Right atrium auricular region (tissue), 2 donors: ENCODE measurements at regions not wholly inside any gene's neighbourhood (a gene's known extent, or its start where the extent isn't known, plus 50 kb on each side); places are given as distances from the start of the nearest gene placed in this dataset.

ENCODE experiments used
- DNase-seq: peaks from one replicate; pipeline ENCODE4 v3.0.0-alpha.2; 2019; ENCODE audit warnings: low spot score
- H3K27ac ChIP-seq, 2 donors: fragments of 200-600 bp; sonication (generic); 1 replicate in 1 of 2; 2 replicates in 1 of 2; pipeline ENCODE4 v1.5.1; 2016 to 2019
- H3K27me3 ChIP-seq, 2 donors: fragments of 200-600 bp; sonication (generic); one replicate each; pipeline versions ENCODE4 v1.5.1 to v1.6.0; 2017 to 2019
- H3K36me3 ChIP-seq: fragments of 200-600 bp; sonication (generic); one replicate; pipeline ENCODE4 v1.5.1; 2016
- H3K4me1 ChIP-seq, 2 donors: fragments of 200-600 bp; sonication (generic); one replicate each; pipeline versions ENCODE4 v1.5.1 to v1.6.0; 2017 to 2019
- H3K4me3 ChIP-seq, 2 donors: fragments of 200-600 bp; sonication (generic); 1 replicate in 1 of 2; 2 replicates in 1 of 2; pipeline ENCODE4 v1.5.1; 2017 to 2019; ENCODE audit warnings: mild to moderate bottlenecking in 1 of 2, moderate library complexity in 1 of 2
- H3K9me3 ChIP-seq, 2 donors: fragments of 200-600 bp; sonication (generic); one replicate each; pipeline ENCODE4 v1.5.1; 2019
- CTCF ChIP-seq, 2 donors: fragments of 200-600 bp; sonication (generic); IDR thresholded peaks; one replicate each; pipeline ENCODE4 v1.5.1; 2019; ENCODE audit warnings: antibody characterized with exemption in 2 of 2

GRCh38 chr10:121368347-121369025 is 229.8 kb downstream of the FGFR2 start:
- Histone ChIP-seq H3K4me1 (no peaks in the 10 kb centered on the region), H3K27ac (no peak overlapping the region), H3K9me3 (no peaks in the 10 kb centered on the region), H3K27me3 (no peaks in the 10 kb centered on the region), H3K36me3 (no peaks in the 10 kb centered on the region), H3K4me3 (no peak overlapping the region)
- no peak for TF ChIP-seq CTCF (IDR thresholded peaks at IDR 0.05)
- no peak for DNase-seq

GRCh38 chr10:121369616-121370015 is 228.6 kb downstream of the FGFR2 start:
- Histone ChIP-seq H3K36me3 (no peaks in the 10 kb centered on the region), H3K4me3 (no peak overlapping the region), H3K27me3 (no peaks in the 10 kb centered on the region), H3K9me3 (no peaks in the 10 kb centered on the region), H3K4me1 (no peaks in the 10 kb centered on the region), H3K27ac (no peak overlapping the region)
- DNase-seq, result no peak
- no peak for TF ChIP-seq CTCF (IDR thresholded peaks at IDR 0.05)

- H3K27me3 ChIP-seq, result no peaks in the 10 kb centered on the region
- no peaks in the 10 kb centered on the region for H3K36me3 ChIP-seq
- TF ChIP-seq CTCF (IDR thresholded peaks at IDR 0.05), result no peak
- H3K4me3 ChIP-seq, result no peak overlapping the region
- H3K27ac ChIP-seq, result no peak overlapping the region
- H3K4me1 ChIP-seq, result no peaks in the 10 kb centered on the region
- H3K9me3 ChIP-seq, result no peaks in the 10 kb centered on the region
- no peak for DNase-seq
Measured at GRCh38 chr10:121371836-121372235, 226.4 kb downstream of the FGFR2 start.

- Histone ChIP-seq H3K4me1 (no peaks in the 10 kb centered on the region), H3K9me3 (no peaks in the 10 kb centered on the region), H3K4me3 (no peak overlapping the region), H3K36me3 (no peaks in the 10 kb centered on the region), H3K27me3 (no peaks in the 10 kb centered on the region), H3K27ac (no peak overlapping the region)
- TF ChIP-seq CTCF (IDR thresholded peaks at IDR 0.05), result no peak
- DNase-seq, result no peak
Measured at GRCh38 chr10:121373411-121373810, 224.8 kb downstream of the FGFR2 start.

GRCh38 chr10:121374121-121374520 is 224.1 kb downstream of the FGFR2 start:
- DNase-seq, result no peak
- Histone ChIP-seq H3K9me3 (no peaks in the 10 kb centered on the region), H3K4me1 (no peaks in the 10 kb centered on the region), H3K4me3 (no peak overlapping the region), H3K27me3 (no peaks in the 10 kb centered on the region), H3K27ac (no peak overlapping the region), H3K36me3 (no peaks in the 10 kb centered on the region)
- TF ChIP-seq CTCF (IDR thresholded peaks at IDR 0.05), result no peak

GRCh38 chr10:121375172-121375571 is 223.1 kb downstream of the FGFR2 start:
- no peaks in the 10 kb centered on the region for H3K4me1 ChIP-seq
- H3K27me3 ChIP-seq, result no peaks in the 10 kb centered on the region
- no peak for TF ChIP-seq CTCF (IDR thresholded peaks at IDR 0.05)
- no peaks in the 10 kb centered on the region for H3K9me3 ChIP-seq
- DNase-seq, result no peak
- no peak overlapping the region for H3K4me3 ChIP-seq
- no peak overlapping the region for H3K27ac ChIP-seq
- no peaks in the 10 kb centered on the region for H3K36me3 ChIP-seq
